ENCODE measurements at regions not wholly inside any gene's neighbourhood (a gene's known extent, or its start where the extent isn't known, plus 50 kb on each side); places are given as distances from the start of the nearest gene placed in this dataset.

- TF ChIP-seq EP300 (IDR thresholded peaks at IDR 0.05) (no peak), POLR2AphosphoS5 (IDR thresholded peaks at IDR 0.05) (no peak), CTCF (IDR thresholded peaks at IDR 0.05) (no peak), POLR2A (IDR thresholded peaks at IDR 0.05) (no peak)
These were observed 126.0 kb upstream of the RREB1 start for GRCh38 chr6:6981681-6982322.
